ENCODE measurements at regions not wholly inside any gene's neighbourhood (a gene's known extent, or its start where the extent isn't known, plus 50 kb on each side); places are given as distances from the start of the nearest gene placed in this dataset.

GRCh38 chr12:77133566-77133965 lies 68.2 kb upstream of the E2F7 start:
- ChIA-PET POLR2A (no interaction called here), CTCF (no interaction called here)
- peaks cover 5% of the 10 kb centered on the region for H3K27me3 Mint-ChIP-seq
- intact Hi-C loops (cut with micrococcal nuclease), result no loop called here
- no peaks in the 10 kb centered on the region for H3K4me1 ChIP-seq (ENCODE audit: control insufficient read depth in 2 of 2, insufficient read depth in 2 of 2, low read length in 2 of 2)
- no peak for DNase-seq
- no peak overlapping the region for H3K27ac ChIP-seq (ENCODE audit: low read length in 2 of 2)
- no peak overlapping the region for H3K9ac ChIP-seq (ENCODE audit: low read length)
- H4K20me1 ChIP-seq (ENCODE audit: control insufficient read depth, insufficient read depth, low read length, poor library complexity, severe bottlenecking), result no peaks in the 10 kb centered on the region
- no peak for TF ChIP-seq CTCF (IDR thresholded peaks at IDR 0.05)
- TF ChIP-seq EZH2 (IDR thresholded peaks at IDR 0.05; ENCODE audit: borderline replicate concordance, insufficient read depth, low read depth, low read length, poor library complexity, severe bottlenecking), result no peak
- no peaks in the 10 kb centered on the region for H3K4me1 Mint-ChIP-seq
- H3K4me3 ChIP-seq (ENCODE audit: control extremely low read depth in 1 of 5, extremely low read depth in 1 of 5, insufficient read depth in 1 of 5, low read depth in 2 of 5, low read length in 4 of 5), result no peak overlapping the region
- WGBS (ENCODE audit: insufficient coverage), result 51% methylated on average over 2 of the region's 3 CpGs
- H3K4me3 Mint-ChIP-seq, result no peak overlapping the region
- ATAC-seq (ENCODE audit: low read depth), result no peak
- H3K9me3 ChIP-seq (ENCODE audit: control extremely low read depth in 1 of 3, control insufficient read depth in 2 of 3, insufficient read depth in 1 of 3, low read length in 2 of 3), result no peaks in the 10 kb centered on the region
- H2AFZ ChIP-seq (ENCODE audit: insufficient read depth, low read depth, low read length, poor library complexity, severe bottlenecking), result no peak overlapping the region
- no peaks in the 10 kb centered on the region for H3K27me3 ChIP-seq (replicated peaks in 1 of 4; ENCODE audit: control extremely low read depth in 1 of 4, control insufficient read depth in 3 of 4, insufficient read depth in 4 of 4, low read length in 3 of 4)
- no peaks in the 10 kb centered on the region for H3K9me3 Mint-ChIP-seq (ENCODE audit: insufficient read depth)
- H3K36me3 ChIP-seq (replicated peaks in 1 of 2; ENCODE audit: control extremely low read depth in 1 of 2, control insufficient read depth in 1 of 2, extremely low read depth in 1 of 2, insufficient read depth in 2 of 2, low read length in 1 of 2), result no peaks in the 10 kb centered on the region
- H3K4me2 ChIP-seq (replicated peaks; ENCODE audit: low read depth, low read length, poor library complexity, severe bottlenecking), result no peak overlapping the region
- H3K27ac Mint-ChIP-seq, result no peak overlapping the region
- H3K79me2 ChIP-seq (ENCODE audit: control insufficient read depth, insufficient read depth, low read length), result no peaks in the 10 kb centered on the region

GRCh38 chr12:77131977-77132490 lies 66.7 kb upstream of the E2F7 start:
- WGBS (ENCODE audit: insufficient coverage), result no CpG with 5 or more reads among the region's 2 CpGs
- Mint-ChIP-seq H3K27ac (no peak overlapping the region), H3K4me3 (no peak overlapping the region), H3K9me3 (ENCODE audit: insufficient read depth) (no peaks in the 10 kb centered on the region), H3K27me3 (peaks cover 5% of the 10 kb centered on the region), H3K4me1 (no peaks in the 10 kb centered on the region)
- Histone ChIP-seq H4K20me1 (ENCODE audit: control insufficient read depth, insufficient read depth, low read length, poor library complexity, severe bottlenecking) (no peaks in the 10 kb centered on the region), H3K9ac (ENCODE audit: low read length) (no peak overlapping the region), H3K27ac (ENCODE audit: low read length in 2 of 2) (no peak overlapping the region), H3K9me3 (ENCODE audit: control extremely low read depth in 1 of 3, control insufficient read depth in 2 of 3, insufficient read depth in 1 of 3, low read length in 2 of 3) (no peaks in the 10 kb centered on the region), H3K36me3 (replicated peaks in 1 of 2; ENCODE audit: control extremely low read depth in 1 of 2, control insufficient read depth in 1 of 2, extremely low read depth in 1 of 2, insufficient read depth in 2 of 2, low read length in 1 of 2) (no peaks in the 10 kb centered on the region), H3K4me2 (replicated peaks; ENCODE audit: low read depth, low read length, poor library complexity, severe bottlenecking) (no peak overlapping the region), H3K4me3 (ENCODE audit: control extremely low read depth in 1 of 5, extremely low read depth in 1 of 5, insufficient read depth in 1 of 5, low read depth in 2 of 5, low read length in 4 of 5) (no peak overlapping the region), H3K4me1 (ENCODE audit: control insufficient read depth in 2 of 2, insufficient read depth in 2 of 2, low read length in 2 of 2) (no peaks in the 10 kb centered on the region), H3K79me2 (ENCODE audit: control insufficient read depth, insufficient read depth, low read length) (no peaks in the 10 kb centered on the region), H3K27me3 (replicated peaks in 1 of 4; ENCODE audit: control extremely low read depth in 1 of 4, control insufficient read depth in 3 of 4, insufficient read depth in 4 of 4, low read length in 3 of 4) (no peaks in the 10 kb centered on the region), H2AFZ (ENCODE audit: insufficient read depth, low read depth, low read length, poor library complexity, severe bottlenecking) (no peak overlapping the region)
- POLR2A ChIA-PET, result no interaction called here
- ATAC-seq (ENCODE audit: low read depth) (no peak), DNase-seq (no peak)
- no peak for TF ChIP-seq CTCF (IDR thresholded peaks at IDR 0.05)
- no peak for TF ChIP-seq EZH2 (IDR thresholded peaks at IDR 0.05; ENCODE audit: borderline replicate concordance, insufficient read depth, low read depth, low read length, poor library complexity, severe bottlenecking)
- CTCF ChIA-PET, result interaction anchor here (1.1 kb wide), 1 partner anchor 121 kb away, joined by 4 read pairs; no protein-coding TSS in a partner anchor
- intact Hi-C loops (cut with micrococcal nuclease), result no loop called here
